GM04503 (cell line): ENCODE measurements at regions not wholly inside any gene's neighbourhood (a gene's known extent, or its start where the extent isn't known, plus 50 kb on each side); places are given as distances from the start of the nearest gene placed in this dataset.
"Not testable (repeated sequence)": the region's sequence is repeated elsewhere in the genome, so short reads cannot be mapped to it uniquely, and the experiment has no call there.

Experiments
- DNase-seq: peaks from one replicate; pipeline ENCODE4 v3.0.0-alpha.2; 2012; ENCODE audit warnings: low read depth

DNA sequence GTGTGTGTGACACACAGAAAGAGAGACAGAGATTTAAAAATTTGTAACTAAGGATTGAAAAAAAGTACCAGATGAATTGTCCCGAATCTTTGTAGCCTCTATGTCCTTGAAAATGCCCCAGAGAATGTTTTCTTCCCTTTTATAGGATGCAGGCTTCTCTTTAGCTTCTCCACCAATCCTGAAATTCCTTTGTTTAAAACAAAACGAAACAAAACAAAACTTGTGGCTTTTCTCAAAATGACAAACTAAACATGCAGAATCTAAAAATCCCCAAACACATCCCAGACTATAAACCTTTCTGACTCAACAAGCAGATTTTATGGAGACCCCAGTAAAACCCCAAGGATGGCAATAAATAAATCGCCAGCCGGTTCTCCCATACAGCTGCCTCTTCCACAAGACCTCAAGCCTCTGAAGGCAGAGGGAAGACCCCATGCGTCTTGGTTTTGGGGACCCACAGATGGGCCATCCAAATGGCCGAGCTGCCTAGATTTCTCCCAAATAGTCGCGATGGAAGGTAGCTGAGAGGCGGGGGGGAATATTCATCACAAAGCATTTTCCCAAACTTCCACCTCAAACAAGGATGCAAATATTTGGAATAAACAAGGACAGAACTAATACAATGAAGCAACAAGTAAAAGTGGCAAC lies 269.5 kb upstream of the FOXF1 start:
- no peak for DNase-seq

DNA sequence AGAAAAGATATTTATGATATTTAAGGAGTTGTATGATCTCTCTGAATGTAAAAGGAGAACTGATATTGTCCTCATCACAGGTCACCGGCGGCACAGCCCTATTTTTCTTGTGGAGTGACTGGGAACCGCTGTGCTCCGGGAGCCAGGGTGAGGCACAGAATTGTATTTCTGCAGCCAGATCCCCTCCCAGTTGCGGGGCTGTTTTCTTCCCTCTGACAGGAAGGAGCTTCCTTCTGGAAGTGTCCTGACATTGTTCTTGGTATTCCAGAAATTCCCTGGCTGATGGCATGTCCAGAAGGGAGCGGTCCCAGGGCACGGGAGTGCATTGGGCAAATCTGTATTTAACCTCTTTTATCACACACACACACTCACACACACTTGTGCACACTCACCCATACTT lies 268.6 kb upstream of the FOXF1 start:
- DNase-seq = no peak

DNA sequence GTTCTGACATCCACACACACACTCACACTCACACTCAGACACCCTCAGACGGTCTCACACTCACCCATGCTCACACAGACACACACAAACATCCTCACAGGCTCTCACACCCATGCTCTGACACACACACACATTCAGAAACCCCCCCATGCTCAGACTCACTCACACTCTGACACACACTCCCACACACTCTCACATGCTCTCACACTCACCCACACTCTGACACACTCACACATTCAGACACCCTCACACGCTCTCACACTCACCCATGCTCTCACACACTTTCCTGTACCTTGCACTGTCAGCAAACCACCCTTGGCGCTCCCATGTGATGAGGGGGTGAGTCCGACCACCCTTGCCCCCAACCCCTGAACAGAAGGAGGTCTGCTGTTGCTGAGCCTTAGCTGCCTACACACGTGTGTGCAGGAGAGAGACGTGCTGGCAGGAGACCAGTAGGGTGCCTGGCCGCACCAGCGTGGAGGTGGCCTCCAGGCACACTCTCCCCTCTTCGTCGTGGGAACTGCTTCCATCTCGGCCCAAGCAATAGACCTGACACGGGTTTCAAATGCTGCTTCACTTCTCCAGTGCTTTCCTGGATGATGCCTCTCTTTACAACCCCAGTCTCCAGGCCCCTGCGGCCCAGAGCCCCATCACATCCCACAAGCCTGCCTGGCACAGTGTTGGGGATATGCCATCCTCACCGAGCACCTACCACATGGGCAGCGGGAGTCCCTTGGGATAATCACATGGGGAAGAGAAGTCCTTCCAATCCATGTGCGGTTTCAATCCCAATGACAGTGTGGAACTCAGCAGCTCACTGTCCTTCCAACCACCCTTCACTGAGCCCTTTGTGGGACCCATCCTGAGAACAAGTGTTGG lies 267.8 kb upstream of the FOXF1 start:
- no peak for DNase-seq

DNA sequence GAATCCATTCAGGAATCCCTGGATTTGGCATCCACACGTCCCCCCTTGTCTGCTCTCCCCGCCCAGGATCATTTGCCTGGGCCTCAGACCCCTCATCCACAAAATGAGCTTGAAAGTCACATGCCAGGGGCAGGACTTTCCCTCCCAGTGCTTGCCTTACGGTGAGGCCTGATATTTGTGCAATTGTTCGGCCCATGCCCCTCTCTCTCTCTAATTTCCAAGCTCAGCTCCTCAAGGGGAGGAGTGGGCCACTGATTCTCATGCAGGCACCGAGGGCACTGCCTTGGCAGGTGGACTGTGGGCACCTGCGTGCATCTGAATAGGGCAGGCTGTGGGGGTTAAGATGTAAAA lies 267.2 kb upstream of the FOXF1 start:
- no peak for DNase-seq

DNA sequence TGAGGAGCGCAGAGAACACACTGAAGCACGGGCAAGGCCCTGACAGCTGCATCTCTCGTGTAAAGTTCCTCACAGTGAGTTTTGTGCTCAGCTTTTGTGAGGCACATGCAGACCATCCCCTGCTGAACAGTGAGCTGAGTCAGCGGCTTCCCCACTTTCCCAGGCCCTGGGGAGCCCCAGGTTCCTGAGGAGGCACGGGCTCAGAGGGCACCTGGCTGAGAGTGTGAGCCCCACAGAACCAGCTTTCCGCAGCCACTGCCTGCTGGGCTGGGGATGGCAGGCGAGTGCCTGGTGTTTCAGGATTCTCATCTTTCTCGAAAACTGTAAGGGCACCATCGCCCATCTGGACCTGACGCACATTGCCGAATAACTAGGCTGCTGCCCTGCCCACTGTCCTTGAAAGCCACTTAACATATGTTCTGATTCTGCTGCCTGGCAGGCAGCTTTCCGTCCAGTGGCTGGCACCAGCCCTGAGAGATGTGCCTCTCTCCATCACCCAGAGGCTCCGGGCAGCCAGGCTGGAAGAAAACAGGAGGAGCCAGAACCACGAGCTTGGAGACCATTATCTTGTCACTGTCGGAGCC lies 266.7 kb upstream of the FOXF1 start:
- no peak for DNase-seq

DNA sequence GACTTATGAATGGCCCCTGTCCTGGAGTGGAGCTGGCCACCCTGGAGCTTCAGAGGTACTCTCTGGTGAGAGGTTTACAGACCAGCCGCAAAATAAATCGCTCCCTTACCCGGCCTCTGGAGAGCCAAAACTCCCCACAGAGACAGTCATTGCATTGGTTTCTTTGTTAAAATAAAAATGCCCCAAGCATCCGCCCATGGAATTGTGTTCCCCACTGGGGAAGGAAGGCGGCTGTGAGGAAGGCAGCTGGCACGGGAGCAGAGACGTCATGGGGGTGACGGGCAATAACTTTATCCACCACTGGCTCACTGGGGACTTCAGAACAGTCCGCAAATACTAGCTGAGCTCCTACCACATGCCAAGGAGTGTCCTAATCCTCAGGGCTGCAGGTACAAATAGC lies 266.2 kb upstream of the FOXF1 start:
- no peak for DNase-seq

DNA sequence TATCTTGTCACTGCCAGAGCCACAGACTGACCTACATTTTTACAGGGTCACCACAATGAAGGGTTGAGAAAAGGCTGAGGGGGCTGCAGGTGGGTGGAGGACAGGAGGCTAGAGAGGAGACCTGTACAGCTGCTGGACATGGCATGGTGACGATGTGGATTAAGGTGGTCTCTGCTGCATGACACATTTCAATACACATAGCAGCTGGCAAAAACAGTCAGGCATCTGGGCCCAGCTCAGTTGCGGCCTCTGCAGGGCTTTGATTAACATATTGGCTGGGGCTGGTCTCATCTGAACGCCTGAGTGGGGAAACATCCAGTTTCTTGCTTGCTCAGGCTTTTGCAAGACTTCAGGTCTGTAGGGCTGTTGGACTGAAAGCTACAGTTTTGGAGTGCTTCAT lies 265.4 kb upstream of the FOXF1 start:
- DNase-seq = no peak

DNA sequence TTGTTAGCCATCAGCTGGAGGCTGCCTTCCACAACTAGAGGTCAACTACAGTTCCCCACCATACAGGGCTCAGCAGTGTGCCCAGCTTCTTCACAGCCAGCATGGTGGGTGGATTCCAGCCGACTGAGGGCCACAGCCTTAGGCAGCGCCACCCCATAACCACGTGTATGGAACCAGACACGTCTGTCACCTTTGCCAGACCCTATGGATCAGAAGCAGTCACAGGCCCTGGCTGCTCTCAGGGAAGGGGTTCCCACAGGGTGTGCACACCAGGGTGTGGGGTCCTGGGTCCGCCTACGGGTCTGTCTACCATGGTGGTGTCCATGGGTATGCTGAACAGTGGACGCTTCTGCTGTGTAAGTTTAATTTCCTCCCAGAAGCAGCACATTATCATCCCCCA lies 265.0 kb upstream of the FOXF1 start:
- DNase-seq = no peak

DNA sequence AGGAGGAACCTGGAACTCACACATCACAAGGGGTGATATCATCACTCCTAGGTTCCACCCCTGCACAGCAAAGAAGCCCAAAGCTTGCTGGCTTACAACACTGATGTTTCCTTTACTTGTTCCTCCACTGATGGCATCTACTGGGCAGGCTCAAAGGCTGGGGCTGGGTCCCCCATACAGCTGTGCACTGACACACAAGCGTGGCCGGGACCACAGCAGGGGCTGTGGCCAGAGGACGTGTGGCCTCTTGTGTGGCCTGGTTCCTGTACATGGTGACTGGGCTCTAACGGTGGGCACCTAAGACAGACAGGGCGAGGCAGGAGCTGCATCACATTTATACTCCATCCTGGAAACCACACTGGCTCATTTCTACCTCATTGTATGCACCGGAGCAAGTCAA lies 264.4 kb upstream of the FOXF1 start:
- DNase-seq = no peak

DNA sequence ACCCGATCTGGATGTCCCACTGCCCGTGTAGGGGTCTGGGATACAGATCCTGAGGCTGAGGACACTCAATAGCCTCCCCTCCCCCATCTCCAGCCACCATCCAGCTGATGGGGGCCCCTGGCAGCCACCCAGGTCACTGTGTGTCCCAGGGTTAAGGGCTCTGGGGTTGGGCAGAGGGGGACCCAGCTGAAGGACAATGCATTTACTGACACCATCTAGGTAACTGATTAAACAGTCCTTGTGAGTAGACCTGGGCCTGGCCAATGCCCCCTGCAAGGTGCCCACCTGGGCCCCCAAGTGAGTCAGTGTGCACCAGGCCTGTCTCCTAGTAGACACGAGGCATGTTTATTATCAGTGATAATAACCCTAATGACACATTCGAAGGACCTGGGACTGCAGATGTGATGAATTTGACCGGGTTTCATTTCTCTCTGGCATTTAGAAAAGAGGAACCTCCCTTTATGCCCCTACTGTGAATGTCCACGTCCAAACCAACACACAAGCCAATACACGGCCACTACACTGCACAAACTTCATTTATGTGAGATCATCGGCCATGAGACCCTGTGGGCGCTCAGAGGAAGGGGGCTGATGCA lies 261.9 kb upstream of the FOXF1 start:
- DNase-seq = no peak

DNA sequence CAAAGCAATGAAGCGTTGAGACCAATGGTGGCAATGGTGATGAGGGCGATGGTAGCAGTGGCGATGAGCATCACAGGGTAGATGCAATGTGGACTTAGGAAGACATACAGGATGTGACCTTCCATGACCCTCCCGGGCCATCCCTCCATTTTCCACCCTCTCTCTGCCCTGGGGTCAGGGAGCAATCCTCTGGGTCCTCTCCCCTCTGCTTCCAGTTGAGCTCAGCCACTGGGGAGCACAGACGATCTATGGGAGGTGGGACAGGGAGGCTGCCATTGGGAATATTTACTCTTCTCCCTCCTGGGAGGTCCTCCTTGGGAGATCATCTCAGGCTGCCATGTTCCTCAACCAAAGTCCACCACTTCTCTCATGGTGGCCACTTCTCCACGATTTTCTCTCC lies 260.7 kb upstream of the FOXF1 start:
- no peak for DNase-seq

DNA sequence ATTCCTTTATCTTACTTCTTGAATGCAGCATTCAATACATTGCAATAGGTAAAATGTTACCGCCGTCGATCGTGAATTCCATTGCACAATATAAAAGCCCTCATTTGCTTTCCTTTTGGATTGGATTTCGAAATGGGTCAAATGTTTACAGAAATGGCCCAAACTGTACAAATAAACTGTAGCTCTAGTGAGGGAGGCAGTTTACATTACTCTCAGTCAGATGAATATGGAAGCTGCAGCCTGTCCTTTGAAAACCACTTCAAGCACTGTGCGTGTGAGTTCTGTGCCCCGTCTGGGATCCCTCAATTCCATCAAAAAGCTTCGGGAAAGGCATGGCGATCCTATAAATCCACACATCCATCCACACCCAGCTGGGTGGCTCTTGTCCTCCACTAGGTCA lies 258.6 kb upstream of the FOXF1 start:
- DNase-seq = no peak

DNA sequence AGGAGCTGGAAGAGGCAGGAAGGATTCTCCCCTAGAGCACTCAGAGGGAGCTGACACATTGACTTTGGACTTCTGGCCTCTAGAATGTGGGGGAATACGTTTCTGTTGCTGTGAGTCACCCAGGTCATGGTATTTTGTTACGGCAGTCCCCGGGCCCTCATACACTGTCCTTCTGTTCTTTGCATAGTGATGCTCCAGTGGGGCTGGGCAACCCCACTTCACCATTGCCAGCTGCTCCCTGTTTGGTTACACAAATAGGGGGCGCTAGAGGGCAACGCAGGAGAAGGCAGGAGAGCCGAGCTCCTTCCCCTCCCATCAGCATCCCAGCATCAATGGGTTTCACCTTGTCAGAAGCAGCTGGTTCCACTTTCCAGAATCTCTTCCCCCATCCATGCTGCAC lies 257.7 kb upstream of the FOXF1 start:
- DNase-seq = no peak

DNA sequence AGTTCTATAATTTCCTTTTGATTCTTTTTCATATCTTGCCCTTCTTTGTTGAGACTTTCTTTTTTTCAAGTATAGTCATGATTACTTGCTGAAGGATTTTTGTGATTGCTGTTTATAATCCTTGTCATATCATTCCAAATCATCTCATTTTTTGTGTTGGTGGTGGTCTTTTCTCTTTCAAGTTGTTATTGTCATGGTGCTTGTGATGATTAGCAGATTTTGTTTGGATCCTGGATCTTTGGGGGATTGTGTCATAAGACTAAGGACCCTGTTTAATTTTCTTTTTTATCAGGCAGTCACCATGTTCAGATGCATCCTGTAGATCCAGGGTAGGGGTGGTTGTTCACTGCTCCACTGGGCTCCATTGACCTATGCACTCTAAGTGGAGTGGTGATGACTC lies 254.4 kb upstream of the FOXF1 start:
- no peak for DNase-seq

DNA sequence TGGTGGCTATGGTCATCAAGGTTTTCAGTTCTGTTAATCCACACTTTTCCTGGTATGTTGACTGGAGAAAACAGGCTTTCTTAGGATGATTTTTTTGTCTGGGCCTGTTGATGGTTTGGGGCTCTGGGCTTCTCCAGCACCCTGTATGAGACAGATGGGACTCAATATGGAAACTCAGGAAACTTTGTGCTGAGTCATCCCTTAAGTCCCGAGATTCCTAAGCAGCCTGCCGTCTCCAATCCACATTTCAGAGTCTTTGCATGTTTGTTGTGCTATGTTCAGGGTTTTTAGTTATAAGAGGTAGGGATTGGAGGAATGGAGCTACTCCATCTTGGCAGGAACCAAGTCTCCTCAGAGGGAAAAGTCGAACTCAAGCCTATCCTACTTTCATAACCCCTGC lies 253.3 kb upstream of the FOXF1 start:
- no peak for DNase-seq

DNA sequence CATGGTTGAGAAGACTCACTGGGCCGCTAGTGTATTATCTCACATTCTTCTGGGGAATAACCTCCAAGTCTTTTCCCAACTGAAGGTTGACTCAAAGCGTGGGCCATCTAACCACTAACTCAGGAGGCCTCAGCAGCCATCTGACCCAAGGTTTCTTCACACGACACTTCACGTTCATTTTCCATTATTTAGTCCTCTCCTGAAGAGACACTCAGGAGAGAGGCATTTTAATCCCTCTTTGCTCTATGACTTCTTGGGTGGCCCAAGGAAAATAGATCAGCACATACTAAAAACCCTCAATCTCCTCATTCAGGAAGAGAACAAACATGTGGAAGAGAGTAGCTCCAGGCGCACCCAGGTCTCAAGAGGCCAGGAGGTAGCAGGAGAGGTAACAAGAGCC lies 252.8 kb upstream of the FOXF1 start:
- no peak for DNase-seq

DNA sequence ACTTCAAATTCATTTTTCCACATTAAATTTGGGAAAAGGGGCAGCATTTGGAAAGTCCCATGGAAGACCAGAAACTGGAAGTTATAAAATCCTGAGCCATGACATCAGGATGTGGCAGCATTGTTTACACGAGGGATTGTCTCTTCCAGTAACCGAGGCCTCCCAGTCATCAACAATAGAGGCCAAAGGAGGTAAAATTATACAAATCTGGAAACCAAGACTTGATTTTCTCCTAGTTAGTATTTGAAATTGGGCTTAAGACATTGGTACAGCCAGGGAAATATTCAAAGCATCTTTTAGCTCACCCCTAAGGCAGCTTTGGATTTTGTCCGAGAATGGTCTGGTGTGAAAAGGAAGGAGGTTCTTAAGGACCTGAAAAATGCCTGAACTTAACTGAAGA lies 251.6 kb upstream of the FOXF1 start:
- DNase-seq = no peak

DNA sequence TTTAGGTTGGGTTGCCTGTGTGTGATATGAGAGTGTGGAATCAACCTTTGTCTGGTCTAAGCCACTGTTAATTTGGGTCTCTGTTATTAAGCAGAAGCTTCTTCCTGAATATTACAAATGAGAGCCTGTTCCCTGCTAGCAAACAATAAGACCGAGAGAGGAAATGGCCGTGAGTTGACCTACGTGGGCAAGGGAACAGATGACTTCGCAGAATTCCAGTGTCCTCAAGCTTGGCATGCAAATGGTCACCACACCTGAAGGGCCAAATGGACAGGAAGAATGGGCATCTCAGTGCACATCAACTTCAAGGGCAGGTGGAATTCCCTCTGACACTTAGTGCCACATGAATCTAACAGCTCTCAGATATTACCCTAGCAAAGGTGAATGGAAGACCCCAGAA lies 250.8 kb upstream of the FOXF1 start:
- no peak for DNase-seq

DNA sequence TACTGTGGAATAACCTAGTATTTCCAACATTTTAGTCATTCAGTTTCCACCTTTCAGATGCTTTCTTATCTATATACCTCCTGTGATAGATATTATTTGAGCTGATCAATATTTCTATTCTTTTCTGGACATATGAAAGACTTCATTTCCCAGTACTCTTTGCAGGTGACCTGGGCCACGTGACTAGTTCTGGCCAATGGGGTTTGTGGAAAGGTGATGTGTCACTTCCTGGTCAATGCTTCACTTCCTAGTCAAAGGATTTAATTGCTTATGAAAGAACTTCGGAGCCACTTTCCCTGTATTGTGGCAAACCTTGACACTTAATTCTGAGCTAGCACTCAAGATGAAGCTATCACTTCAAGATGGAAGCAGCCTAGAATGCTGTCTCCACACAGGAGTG lies 248.9 kb upstream of the FOXF1 start:
- no peak for DNase-seq

DNA sequence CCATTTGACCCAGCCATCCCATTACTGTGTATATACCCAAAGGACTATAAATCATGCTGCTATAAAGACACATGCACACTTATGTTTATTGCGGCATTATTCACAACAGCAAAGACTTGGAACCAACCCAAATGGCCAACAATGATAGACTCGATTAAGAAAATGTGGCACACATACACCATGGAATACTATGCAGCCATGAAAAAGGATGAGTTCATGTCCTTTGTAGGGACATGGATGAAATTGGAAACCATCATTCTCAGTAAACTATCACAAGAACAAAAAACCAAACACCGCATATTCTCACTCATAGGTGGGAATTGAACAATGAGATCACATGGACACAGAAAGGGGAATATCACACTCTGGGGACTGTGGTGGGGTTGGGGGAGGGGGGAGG lies 242.7 kb upstream of the FOXF1 start:
- not testable (repeated sequence) for DNase-seq

DNA sequence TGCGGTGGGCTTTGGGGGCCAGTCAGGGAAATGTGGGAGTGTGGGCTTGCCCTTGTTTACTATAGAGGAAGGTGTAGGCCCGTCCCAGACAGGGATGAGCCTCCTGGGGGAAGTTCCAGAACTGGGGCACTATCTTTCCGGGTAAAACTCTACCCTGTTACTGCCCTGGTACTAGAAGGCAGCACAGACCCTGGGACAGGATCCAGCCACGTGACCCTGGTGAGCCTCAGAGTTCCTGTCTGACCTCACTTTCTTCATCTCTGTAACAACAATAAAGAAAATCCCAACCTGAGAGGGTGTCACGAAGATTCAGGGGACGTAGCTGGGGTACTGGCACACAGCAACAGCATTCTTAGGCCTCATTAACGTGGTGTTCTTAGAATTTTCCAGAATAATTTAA lies 239.6 kb upstream of the FOXF1 start:
- DNase-seq = no peak

DNA sequence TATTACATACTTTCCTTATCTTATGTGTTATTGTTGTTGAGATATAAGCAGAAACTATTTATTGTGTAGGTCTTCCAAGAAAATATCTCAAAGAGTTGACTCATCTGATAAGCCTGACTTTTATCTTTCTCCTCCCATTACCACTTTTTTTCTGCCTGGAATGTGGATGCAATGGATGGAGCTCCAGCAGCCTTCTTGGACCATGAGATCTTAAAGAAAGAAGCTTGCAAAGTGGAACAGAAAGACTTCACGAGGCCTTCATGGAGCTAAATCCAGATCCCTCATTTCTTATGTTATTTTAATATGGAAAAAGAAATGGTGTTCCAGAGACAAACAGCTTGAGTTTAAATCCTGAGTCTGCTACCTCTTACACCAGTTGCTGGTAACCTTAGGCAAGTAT lies 237.6 kb upstream of the FOXF1 start:
- DNase-seq = no peak

DNA sequence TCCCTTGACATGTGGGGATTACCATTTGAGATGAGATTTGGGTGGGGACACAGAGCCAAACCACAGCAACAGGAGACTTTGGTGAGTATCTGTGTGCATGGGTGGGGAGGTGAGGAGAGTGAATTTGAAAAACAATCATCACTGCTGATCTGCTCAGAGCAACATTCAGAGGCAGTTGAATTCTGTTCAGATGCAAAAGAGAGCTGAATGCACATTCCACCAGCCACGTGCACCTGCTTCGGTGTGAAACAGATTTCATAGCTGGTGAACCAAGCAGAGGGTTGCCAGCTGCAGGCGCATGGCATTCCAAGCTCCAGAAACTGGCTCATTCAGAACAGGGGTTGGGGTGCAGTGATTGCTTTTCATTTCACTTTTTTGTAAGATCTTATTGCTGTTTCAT lies 233.1 kb upstream of the FOXF1 start:
- DNase-seq = no peak
